GM12892 (cell line): ENCODE measurements at regions not wholly inside any gene's neighbourhood (a gene's known extent, or its start where the extent isn't known, plus 50 kb on each side); places are given as distances from the start of the nearest gene placed in this dataset.

Source experiments
- DNase-seq: peaks from one replicate; pipeline ENCODE4 v3.0.0; 2011; ENCODE audit not compliant: insufficient read length
- FAIRE-seq: peaks from 2 replicates; lab custom pipeline; 2011; peaks lifted over from hg19 to GRCh38; lab: Jason Lieb, UNC
- POLR2A ChIP-seq: IDR thresholded peaks from 2 replicates; pipeline ENCODE4 v1.6.1; 2011; ENCODE audit warnings: low read depth, low read length, control low read depth
- POLR2AphosphoS5 ChIP-seq: IDR thresholded peaks from 2 replicates; pipeline ENCODE4 v1.6.1; 2011; ENCODE audit warnings: low read depth, low read length, control low read depth
- TAF1 ChIP-seq: IDR thresholded peaks from 2 replicates; pipeline ENCODE4 v1.6.1; 2011; ENCODE audit warnings: low read depth, mild to moderate bottlenecking, control low read depth, low read length, borderline replicate concordance

GRCh38 chr4:154953691-154954090 lies 172.6 kb downstream of the RBM46 start:
- no peak for TF ChIP-seq POLR2A
- no peak for TF ChIP-seq POLR2AphosphoS5
- TF ChIP-seq TAF1 = no peak
- FAIRE-seq = peak; percentile 5
- DNase-seq = no peak

- no peak for TF ChIP-seq TAF1
- TF ChIP-seq POLR2A = no peak
- TF ChIP-seq POLR2AphosphoS5 = no peak
- FAIRE-seq (no peak), DNase-seq (no peak)
These were observed 173.0 kb downstream of the RBM46 start for GRCh38 chr4:154954117-154954516.

GRCh38 chr4:154958121-154958520 lies 177.0 kb downstream of the RBM46 start:
- DNase-seq (no peak), FAIRE-seq (no peak)
- TF ChIP-seq TAF1 = no peak
- TF ChIP-seq POLR2AphosphoS5 = no peak
- TF ChIP-seq POLR2A = no peak

- no peak for FAIRE-seq
- no peak for DNase-seq
- TF ChIP-seq TAF1 (no peak), POLR2A (no peak)
These were observed 177.7 kb downstream of the RBM46 start for GRCh38 chr4:154958621-154959358.

GRCh38 chr4:154959756-154960155 lies 178.7 kb downstream of the RBM46 start:
- TF ChIP-seq POLR2A (no peak), TAF1 (no peak), POLR2AphosphoS5 (no peak)
- FAIRE-seq = no peak
- no peak for DNase-seq

GRCh38 chr4:154960476-154960875 lies 179.4 kb downstream of the RBM46 start:
- TF ChIP-seq TAF1 = no peak
- TF ChIP-seq POLR2AphosphoS5 = no peak
- TF ChIP-seq POLR2A = no peak
- DNase-seq (no peak), FAIRE-seq (no peak)

- FAIRE-seq (peak; percentile 88), DNase-seq (no peak)
- TF ChIP-seq POLR2A = no peak
These were observed 180.2 kb downstream of the RBM46 start for GRCh38 chr4:154961263-154961662.

GRCh38 chr4:154973244-154974035 lies 192.4 kb downstream of the RBM46 start:
- no peak for TF ChIP-seq TAF1
- no peak for TF ChIP-seq POLR2AphosphoS5
- TF ChIP-seq POLR2A = no peak
- DNase-seq (no peak), FAIRE-seq (no peak)

GRCh38 chr4:154977228-154977627 lies 196.2 kb downstream of the RBM46 start:
- TF ChIP-seq POLR2AphosphoS5 = no peak
- no peak for DNase-seq
- no peak for FAIRE-seq

- FAIRE-seq (peak; percentile 90), DNase-seq (no peak)
- no peak for TF ChIP-seq POLR2A
- TF ChIP-seq TAF1 = no peak
- TF ChIP-seq POLR2AphosphoS5 = no peak
These were observed 201.3 kb downstream of the RBM46 start for GRCh38 chr4:154982187-154983047.

GRCh38 chr4:154983714-154984113 lies 202.6 kb downstream of the RBM46 start:
- FAIRE-seq (no peak), DNase-seq (no peak)
- TF ChIP-seq POLR2A = no peak
- TF ChIP-seq TAF1 = no peak
- no peak for TF ChIP-seq POLR2AphosphoS5

- no peak for DNase-seq
- TF ChIP-seq TAF1 = no peak
- TF ChIP-seq POLR2A = no peak
- TF ChIP-seq POLR2AphosphoS5 = no peak
- FAIRE-seq = peak; percentile 91
These were observed 203.1 kb downstream of the RBM46 start for GRCh38 chr4:154984148-154984547.
